DOHH2 (cell line): ENCODE measurements at regions not wholly inside any gene's neighbourhood (a gene's known extent, or its start where the extent isn't known, plus 50 kb on each side); places are given as distances from the start of the nearest gene placed in this dataset.
"Not testable (repeated sequence)": the region's sequence is repeated elsewhere in the genome, so short reads cannot be mapped to it uniquely, and the experiment has no call there.

Experiments
- H3F3A ChIP-seq: fragments of 200-600 bp; sonication (generic), shearing (Covaris generic); 2 replicates; pipeline ENCODE4 v1.6.0; 2016; ENCODE audit warnings: antibody characterized with exemption, mild to moderate bottlenecking; ENCODE audit not compliant: control insufficient read depth, insufficient read depth
- H3K27ac ChIP-seq: fragments of 200-600 bp; sonication (generic); 2 replicates; pipeline ENCODE4 v1.5.1; 2014; ENCODE audit warnings: low read depth, mild to moderate bottlenecking, low read length, moderate library complexity
- H3K27me3 ChIP-seq: fragments of 200-600 bp; sonication (generic); 2 replicates; pipeline ENCODE4 v1.6.1; 2014; ENCODE audit warnings: mild to moderate bottlenecking, low read length, mixed read lengths; ENCODE audit not compliant: control insufficient read depth
- H3K36me3 ChIP-seq: fragments of 200-600 bp; sonication (generic); 2 replicates; pipeline ENCODE4 v1.6.1; 2014; ENCODE audit warnings: mild to moderate bottlenecking, low read length, moderate library complexity, mixed read lengths; ENCODE audit not compliant: control insufficient read depth
- H3K4me1 ChIP-seq: fragments of 200-600 bp; sonication (generic); 2 replicates; pipeline ENCODE4 v1.6.1; 2014; ENCODE audit warnings: mild to moderate bottlenecking, low read length, mixed read lengths; ENCODE audit not compliant: control insufficient read depth
- H3K4me2 ChIP-seq: fragments of 200-600 bp; sonication (generic); 2 replicates; pipeline ENCODE4 v1.6.0; 2014; ENCODE audit warnings: mild to moderate bottlenecking, low read length, moderate library complexity
- H3K4me3 ChIP-seq: fragments of 200-600 bp; sonication (generic); 2 replicates; pipeline ENCODE4 v1.5.1; 2014; ENCODE audit warnings: mild to moderate bottlenecking, low read length, mixed read lengths
- H3K79me2 ChIP-seq: fragments of 200-600 bp; sonication (generic); 2 replicates; pipeline ENCODE4 v1.6.1; 2014; ENCODE audit warnings: mild to moderate bottlenecking, low read length, mixed read lengths; ENCODE audit not compliant: control insufficient read depth
- H3K9me2 ChIP-seq: fragments of 200-600 bp; sonication (generic); replicated peaks from 2 replicates; pipeline ENCODE4 v1.6.1; 2014; ENCODE audit warnings: mild to moderate bottlenecking, low read length, mixed read lengths; ENCODE audit not compliant: control insufficient read depth
- H3K9me3 ChIP-seq: fragments of 200-600 bp; sonication (generic); 2 replicates; pipeline ENCODE4 v1.6.1; 2014; ENCODE audit warnings: antibody characterized with exemption, low read length, mixed read lengths; ENCODE audit not compliant: control insufficient read depth, insufficient read depth
- H4K20me1 ChIP-seq: fragments of 200-600 bp; sonication (generic); 2 replicates; pipeline ENCODE4 v1.6.0; 2014; ENCODE audit warnings: low read depth, mild to moderate bottlenecking, antibody characterized with exemption, low read length, moderate library complexity; ENCODE audit not compliant: control insufficient read depth, insufficient read depth
- EZH2phosphoT487 ChIP-seq: fragments of 200-600 bp; sonication (generic); IDR thresholded peaks from 2 replicates; pipeline ENCODE4 v1.6.1; 2017; ENCODE audit warnings: borderline replicate concordance, mild to moderate bottlenecking, antibody characterized with exemption, low read length, moderate library complexity, mixed read lengths
- TF ChIP-seq, protein P1 (sequence below): fragments of 200-600 bp; sonication (generic); IDR thresholded peaks from one replicate; pipeline ENCODE4 v1.5.1; 2014; ENCODE audit warnings: antibody characterized with exemption, mild to moderate bottlenecking, low read depth, low read length; ENCODE audit not compliant: poor library complexity, severe bottlenecking

GRCh38 chr12:83896416-83896815 lies 1016.2 kb downstream of the SLC6A15 start:
- Histone ChIP-seq H3K27me3 (no peaks in the 10 kb centered on the region), H4K20me1 (no peaks in the 10 kb centered on the region), H3K4me1 (no peaks in the 10 kb centered on the region), H3K9me3 (no peaks in the 10 kb centered on the region), H3K4me2 (no peak overlapping the region), H3K4me3 (no peak overlapping the region), H3F3A (no peaks in the 10 kb centered on the region), H3K9me2 (no peaks in the 10 kb centered on the region), H3K79me2 (no peaks in the 10 kb centered on the region), H3K27ac (no peak overlapping the region), H3K36me3 (no peaks in the 10 kb centered on the region)
- TF ChIP-seq, protein P1, sequence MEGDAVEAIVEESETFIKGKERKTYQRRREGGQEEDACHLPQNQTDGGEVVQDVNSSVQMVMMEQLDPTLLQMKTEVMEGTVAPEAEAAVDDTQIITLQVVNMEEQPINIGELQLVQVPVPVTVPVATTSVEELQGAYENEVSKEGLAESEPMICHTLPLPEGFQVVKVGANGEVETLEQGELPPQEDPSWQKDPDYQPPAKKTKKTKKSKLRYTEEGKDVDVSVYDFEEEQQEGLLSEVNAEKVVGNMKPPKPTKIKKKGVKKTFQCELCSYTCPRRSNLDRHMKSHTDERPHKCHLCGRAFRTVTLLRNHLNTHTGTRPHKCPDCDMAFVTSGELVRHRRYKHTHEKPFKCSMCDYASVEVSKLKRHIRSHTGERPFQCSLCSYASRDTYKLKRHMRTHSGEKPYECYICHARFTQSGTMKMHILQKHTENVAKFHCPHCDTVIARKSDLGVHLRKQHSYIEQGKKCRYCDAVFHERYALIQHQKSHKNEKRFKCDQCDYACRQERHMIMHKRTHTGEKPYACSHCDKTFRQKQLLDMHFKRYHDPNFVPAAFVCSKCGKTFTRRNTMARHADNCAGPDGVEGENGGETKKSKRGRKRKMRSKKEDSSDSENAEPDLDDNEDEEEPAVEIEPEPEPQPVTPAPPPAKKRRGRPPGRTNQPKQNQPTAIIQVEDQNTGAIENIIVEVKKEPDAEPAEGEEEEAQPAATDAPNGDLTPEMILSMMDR = no peak
- no peak for TF ChIP-seq EZH2phosphoT487

GRCh38 chr12:83893101-83893500 lies 1019.5 kb downstream of the SLC6A15 start:
- H3K4me2 ChIP-seq = no peak overlapping the region
- H3K27ac ChIP-seq = no peak overlapping the region
- no peaks in the 10 kb centered on the region for H3K4me1 ChIP-seq
- no peaks in the 10 kb centered on the region for H3K79me2 ChIP-seq
- no peaks in the 10 kb centered on the region for H3K27me3 ChIP-seq
- H3F3A ChIP-seq = no peaks in the 10 kb centered on the region
- TF ChIP-seq, protein P1 = no peak
- TF ChIP-seq EZH2phosphoT487 = no peak
- H3K36me3 ChIP-seq = no peaks in the 10 kb centered on the region
- no peaks in the 10 kb centered on the region for H3K9me2 ChIP-seq
- H3K9me3 ChIP-seq = no peaks in the 10 kb centered on the region
- no peak overlapping the region for H3K4me3 ChIP-seq
- H4K20me1 ChIP-seq = no peaks in the 10 kb centered on the region

GRCh38 chr12:83889745-83890144 lies 1022.9 kb downstream of the SLC6A15 start:
- Histone ChIP-seq H3K27me3 (no peaks in the 10 kb centered on the region), H3K36me3 (no peaks in the 10 kb centered on the region), H3F3A (no peaks in the 10 kb centered on the region), H3K27ac (no peak overlapping the region), H3K4me1 (no peaks in the 10 kb centered on the region), H4K20me1 (no peaks in the 10 kb centered on the region), H3K9me3 (no peaks in the 10 kb centered on the region), H3K4me2 (no peak overlapping the region), H3K79me2 (no peaks in the 10 kb centered on the region), H3K9me2 (no peaks in the 10 kb centered on the region), H3K4me3 (no peak overlapping the region)
- TF ChIP-seq, protein P1 = no peak
- no peak for TF ChIP-seq EZH2phosphoT487

- Histone ChIP-seq H3F3A (no peaks in the 10 kb centered on the region), H3K36me3 (no peaks in the 10 kb centered on the region), H3K9me3 (no peaks in the 10 kb centered on the region), H3K4me2 (no peak overlapping the region), H3K79me2 (no peaks in the 10 kb centered on the region), H3K9me2 (no peaks in the 10 kb centered on the region), H3K4me3 (no peak overlapping the region), H4K20me1 (no peaks in the 10 kb centered on the region), H3K27me3 (no peaks in the 10 kb centered on the region), H3K4me1 (no peaks in the 10 kb centered on the region), H3K27ac (no peak overlapping the region)
- TF ChIP-seq, protein P1 = no peak
- TF ChIP-seq EZH2phosphoT487 = no peak
Observed at GRCh38 chr12:83886479-83886878, 1026.1 kb downstream of the SLC6A15 start.

- H3K36me3 ChIP-seq, H3K4me2 ChIP-seq, H3K9me3 ChIP-seq, H3K4me1 ChIP-seq, H3K27me3 ChIP-seq, H3K27ac ChIP-seq, H4K20me1 ChIP-seq, H3K79me2 ChIP-seq, H3F3A ChIP-seq, H3K9me2 ChIP-seq, H3K4me3 ChIP-seq: not testable (repeated sequence)
Observed at GRCh38 chr12:83870921-83871599, 1041.5 kb downstream of the SLC6A15 start.
